T47D (cell line): ENCODE measurements at regions not wholly inside any gene's neighbourhood (a gene's known extent, or its start where the extent isn't known, plus 50 kb on each side); places are given as distances from the start of the nearest gene placed in this dataset.
"Not testable (repeated sequence)": the region's sequence is repeated elsewhere in the genome, so short reads cannot be mapped to it uniquely, and the experiment has no call there.

Experiments used
- DNase-seq, 2 experiments: peaks; one replicate each; pipeline versions ENCODE4 v3.0.0 to v3.0.0-alpha.2; 2011 to 2012; ENCODE audit warnings: low read depth in 1 of 2, low spot score in 1 of 2
- JUND ChIP-seq: IDR thresholded peaks from 2 replicates; pipeline ENCODE4 v1.6.1; 2012; ENCODE audit warnings: low read depth
- in situ Hi-C: cut with HindIII; loops from 2 replicates; pipeline ENCODE4 v1.10.0; 2016; ENCODE audit warnings: low sequenced_read_pairs, low pct_unique_long_range_greater_than_20kb

- no peak for TF ChIP-seq JUND
- in situ Hi-C loops: no loop called here
- DNase-seq: no peak
These were observed 77.4 kb upstream of the SULF2 start for GRCh38 chr20:47862574-47863240.

GRCh38 chr20:47861116-47861515 is 75.8 kb upstream of the SULF2 start:
- no peak for DNase-seq
- no peak for TF ChIP-seq JUND
- in situ Hi-C loops: no loop called here

GRCh38 chr20:47860049-47860830 is 75.0 kb upstream of the SULF2 start:
- no peak for DNase-seq
- no peak for TF ChIP-seq JUND
- in situ Hi-C loops: no loop called here

- TF ChIP-seq JUND: no peak
- no peak for DNase-seq
- in situ Hi-C loops: no loop called here
These were observed 74.0 kb upstream of the SULF2 start for GRCh38 chr20:47859278-47859677.

GRCh38 chr20:47857569-47858464 is 72.5 kb upstream of the SULF2 start:
- DNase-seq: no peak
- TF ChIP-seq JUND: no peak
- in situ Hi-C loops: no loop called here

GRCh38 chr20:47857187-47857568 is 71.9 kb upstream of the SULF2 start:
- no peak for DNase-seq
- no peak for TF ChIP-seq JUND
- in situ Hi-C loops: no loop called here

GRCh38 chr20:47855799-47856198 is 70.5 kb upstream of the SULF2 start:
- in situ Hi-C loops: no loop called here
- no peak for TF ChIP-seq JUND
- no peak for DNase-seq

- TF ChIP-seq JUND: no peak
- DNase-seq: peak in 1 of 2 experiments; percentile 75
- in situ Hi-C loops: no loop called here
These were observed 69.5 kb upstream of the SULF2 start for GRCh38 chr20:47854687-47855212.

GRCh38 chr20:47851774-47852173 is 66.5 kb upstream of the SULF2 start:
- in situ Hi-C loops: no loop called here
- DNase-seq: no peak
- TF ChIP-seq JUND: no peak

- in situ Hi-C loops: no loop called here
- DNase-seq: no peak
- no peak for TF ChIP-seq JUND
These were observed 64.9 kb upstream of the SULF2 start for GRCh38 chr20:47850146-47850545.

GRCh38 chr20:47849596-47849995 is 64.3 kb upstream of the SULF2 start:
- DNase-seq: no peak
- in situ Hi-C loops: no loop called here
- TF ChIP-seq JUND: no peak

GRCh38 chr20:47849006-47849405 is 63.7 kb upstream of the SULF2 start:
- in situ Hi-C loops: no loop called here
- no peak for TF ChIP-seq JUND
- DNase-seq: no peak

- DNase-seq, in situ Hi-C loops: not testable (repeated sequence)
These were observed 63.3 kb upstream of the SULF2 start for GRCh38 chr20:47848534-47848933.
